ENCODE measurements at regions not wholly inside any gene's neighbourhood (a gene's known extent, or its start where the extent isn't known, plus 50 kb on each side); places are given as distances from the start of the nearest gene placed in this dataset.
"Not testable (repeated sequence)": the region's sequence is repeated elsewhere in the genome, so short reads cannot be mapped to it uniquely, and the experiment has no call there.

- no peak for FAIRE-seq
Measured at GRCh38 chr2:35510636-35511035, 844.9 kb upstream of the CRIM1 start.

DNA sequence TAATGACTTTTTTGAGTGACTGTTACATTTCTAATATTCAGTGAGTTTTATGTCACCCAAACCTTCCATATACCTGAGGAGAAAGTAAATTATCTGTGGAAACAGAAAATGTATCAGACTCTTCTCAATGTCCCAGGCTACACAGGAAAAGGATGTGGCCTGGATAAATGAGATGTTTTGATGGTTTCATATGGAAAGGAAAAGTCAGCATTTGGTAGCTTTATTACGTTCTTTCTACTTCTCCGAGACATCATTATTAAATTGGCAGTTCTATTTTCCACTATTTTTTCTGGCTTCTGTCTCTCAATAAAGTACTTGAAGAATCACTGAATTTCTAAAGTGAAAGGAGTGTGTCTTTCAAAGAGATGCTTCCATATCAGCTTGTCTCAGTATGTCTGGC lies 847.0 kb upstream of the CRIM1 start:
- no peak for FAIRE-seq

GRCh38 chr2:35504419-35504818 lies 851.2 kb upstream of the CRIM1 start:
- no peak for FAIRE-seq

DNA sequence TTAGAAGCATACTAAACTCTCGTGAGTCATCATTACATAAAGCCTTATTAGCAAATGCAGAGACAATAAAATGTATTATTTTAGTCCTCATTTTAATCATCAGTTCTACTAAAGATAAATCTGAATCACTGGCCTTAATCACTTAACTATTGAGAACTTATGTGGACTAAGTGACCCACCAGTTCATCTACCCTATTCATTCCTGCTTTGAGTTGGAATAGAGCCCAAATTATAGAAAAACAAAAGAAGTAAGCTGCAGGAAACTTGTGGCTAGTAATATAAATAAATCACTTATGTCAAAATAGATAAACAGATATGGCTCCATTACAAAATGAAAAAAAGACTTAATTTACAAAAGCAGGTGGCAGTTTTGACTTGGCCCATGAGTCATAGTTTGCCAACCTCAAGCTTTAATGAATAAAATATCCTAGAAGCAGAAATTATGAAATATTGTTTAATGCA lies 851.8 kb upstream of the CRIM1 start:
- FAIRE-seq: no peak

GRCh38 chr2:35503311-35503710 lies 852.3 kb upstream of the CRIM1 start:
- no peak for FAIRE-seq

GRCh38 chr2:35501076-35501475 lies 854.5 kb upstream of the CRIM1 start:
- no peak for FAIRE-seq

- FAIRE-seq: no peak
Measured at GRCh38 chr2:35496022-35496421, 859.6 kb upstream of the CRIM1 start.

- FAIRE-seq: no peak
Measured at GRCh38 chr2:35495182-35495581, 860.4 kb upstream of the CRIM1 start.

- not testable (repeated sequence) for FAIRE-seq
Measured at GRCh38 chr2:35478121-35478520, 877.5 kb upstream of the CRIM1 start.

GRCh38 chr2:35468245-35468644 lies 887.3 kb upstream of the CRIM1 start:
- no peak for FAIRE-seq

DNA sequence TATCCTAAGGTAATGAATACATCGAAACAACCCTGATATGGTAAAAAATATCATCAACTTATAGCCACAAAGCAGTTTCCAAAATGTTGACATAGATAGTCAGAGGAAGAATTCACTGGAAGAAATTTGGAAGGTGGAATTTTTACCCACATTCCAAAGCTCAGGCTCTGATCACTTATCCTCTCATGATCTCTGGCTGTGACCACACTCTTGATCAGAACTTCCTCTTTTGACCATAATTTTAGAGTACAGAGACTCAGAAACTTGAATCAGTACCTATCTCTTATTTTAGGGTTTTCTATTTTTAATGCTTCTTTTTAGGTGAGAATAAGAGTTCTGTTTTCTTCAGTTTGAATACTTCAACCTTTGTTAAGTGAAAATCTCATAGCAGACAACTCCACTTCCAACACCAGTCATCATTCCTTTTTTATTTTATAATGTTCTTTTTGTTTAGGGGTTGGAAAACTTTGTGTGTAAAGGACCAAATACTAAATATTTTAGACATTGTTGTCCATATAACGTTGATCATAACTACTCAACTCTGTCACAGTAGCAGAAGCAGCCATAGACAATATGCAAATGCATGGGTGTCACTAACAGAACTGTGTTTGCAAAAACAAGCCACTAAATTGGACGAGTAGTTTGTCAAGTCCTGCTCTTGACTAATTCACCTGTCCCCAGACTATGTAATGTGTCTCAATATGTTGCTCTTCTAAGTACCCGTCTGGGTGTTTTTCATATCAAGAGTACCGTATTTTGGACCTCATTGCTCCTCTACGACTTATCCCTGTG lies 891.6 kb upstream of the CRIM1 start:
- FAIRE-seq: no peak

DNA sequence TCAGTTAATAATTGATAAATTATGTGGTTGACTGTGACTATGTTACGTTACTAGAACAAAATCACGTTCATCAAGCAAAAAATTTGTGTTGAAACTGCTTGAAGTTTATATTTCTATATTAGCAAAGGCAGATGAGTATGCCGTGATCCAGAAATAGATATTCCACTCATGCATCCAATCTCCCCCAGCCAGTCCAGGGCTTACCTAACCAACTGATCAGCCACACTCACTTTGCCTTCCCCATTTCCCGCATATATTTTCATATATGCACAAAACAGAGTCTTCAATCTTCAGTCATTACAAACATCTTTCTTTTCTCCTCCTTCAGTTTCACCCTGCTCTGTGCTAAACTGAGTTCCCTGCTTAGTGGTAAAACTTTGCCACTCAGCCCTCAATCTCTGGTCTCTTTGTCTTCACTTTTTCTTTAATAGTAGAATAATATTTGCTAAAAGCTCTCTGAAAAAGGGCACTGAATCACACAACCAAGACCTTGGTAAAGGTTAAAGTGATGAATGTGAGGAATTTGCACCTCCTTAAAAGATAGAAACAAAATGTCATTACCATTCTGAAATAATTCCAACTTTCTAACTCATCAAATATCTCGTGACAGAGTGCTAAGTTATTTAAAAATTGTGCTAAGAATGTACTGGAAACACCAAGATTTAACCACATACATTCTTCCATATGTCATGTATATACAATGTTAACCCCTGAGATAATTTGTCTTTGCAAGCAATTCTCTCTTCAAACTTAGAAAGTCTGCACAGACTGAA lies 893.2 kb upstream of the CRIM1 start:
- no peak for FAIRE-seq

GRCh38 chr2:35461406-35461805 lies 894.2 kb upstream of the CRIM1 start:
- no peak for FAIRE-seq

- no peak for FAIRE-seq
Measured at GRCh38 chr2:35454966-35455638, 900.5 kb upstream of the CRIM1 start.

GRCh38 chr2:35447821-35448220 lies 907.8 kb upstream of the CRIM1 start:
- FAIRE-seq: no peak

DNA sequence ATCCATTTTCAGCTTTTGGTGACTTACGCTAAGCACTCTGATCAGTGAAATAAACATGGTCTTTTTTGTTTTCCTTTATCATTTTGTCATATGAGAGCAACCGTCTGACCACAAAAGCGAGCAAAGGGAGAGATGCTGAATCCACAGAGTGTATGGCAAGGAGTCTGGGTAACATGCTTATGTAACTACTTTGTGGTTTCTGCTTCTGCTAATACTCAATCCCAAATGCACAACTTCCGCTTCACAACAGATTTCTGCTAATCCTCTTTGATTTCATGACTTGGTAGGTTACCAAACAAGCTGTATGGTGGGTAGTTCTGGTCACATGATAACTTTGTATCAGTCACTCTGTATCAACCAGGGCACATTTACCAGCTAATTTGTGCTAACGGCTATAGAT lies 908.4 kb upstream of the CRIM1 start:
- no peak for FAIRE-seq

DNA sequence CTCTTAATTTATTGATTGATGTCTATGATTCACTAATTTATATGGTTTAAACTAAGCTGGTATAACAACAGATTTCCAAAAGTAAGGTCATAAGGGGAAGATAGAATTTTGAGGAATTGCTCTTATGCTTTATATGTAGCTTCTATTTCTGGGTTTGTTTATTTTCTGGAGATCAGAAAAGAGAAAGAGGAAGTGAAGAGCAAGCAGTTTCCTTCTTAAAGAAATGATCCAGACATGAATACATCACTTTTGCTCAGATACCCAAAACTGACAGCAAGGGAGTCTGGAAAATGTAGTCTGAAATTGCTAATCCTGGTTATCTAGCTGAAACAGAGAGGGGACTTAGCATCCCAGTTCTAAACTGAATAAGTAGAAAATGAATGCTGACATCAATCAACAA lies 912.5 kb upstream of the CRIM1 start:
- no peak for FAIRE-seq

GRCh38 chr2:35441575-35441974 lies 914.0 kb upstream of the CRIM1 start:
- FAIRE-seq: not testable (repeated sequence)

- not testable (repeated sequence) for FAIRE-seq
Measured at GRCh38 chr2:35440308-35440707, 915.3 kb upstream of the CRIM1 start.

GRCh38 chr2:35436893-35437292 lies 918.7 kb upstream of the CRIM1 start:
- not testable (repeated sequence) for FAIRE-seq

DNA sequence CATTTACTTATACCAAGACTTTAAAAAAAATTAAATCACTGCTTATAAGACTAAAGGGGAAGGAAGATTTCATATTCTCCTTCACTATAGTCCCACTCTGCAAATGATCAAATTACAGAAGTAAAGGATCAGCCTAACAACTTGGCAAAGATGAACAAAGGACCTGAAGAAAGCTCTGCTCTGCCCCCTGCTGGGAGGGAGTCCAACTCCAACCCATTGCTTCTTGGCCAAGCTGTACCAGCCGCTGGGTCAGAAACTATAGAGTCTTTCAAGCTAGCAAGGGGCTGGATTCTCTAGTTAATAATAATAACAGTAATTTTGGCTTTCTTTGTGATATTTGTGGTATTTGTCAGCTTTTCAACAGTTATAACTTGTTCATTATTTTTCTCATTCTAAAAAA lies 927.0 kb upstream of the CRIM1 start:
- no peak for FAIRE-seq

DNA sequence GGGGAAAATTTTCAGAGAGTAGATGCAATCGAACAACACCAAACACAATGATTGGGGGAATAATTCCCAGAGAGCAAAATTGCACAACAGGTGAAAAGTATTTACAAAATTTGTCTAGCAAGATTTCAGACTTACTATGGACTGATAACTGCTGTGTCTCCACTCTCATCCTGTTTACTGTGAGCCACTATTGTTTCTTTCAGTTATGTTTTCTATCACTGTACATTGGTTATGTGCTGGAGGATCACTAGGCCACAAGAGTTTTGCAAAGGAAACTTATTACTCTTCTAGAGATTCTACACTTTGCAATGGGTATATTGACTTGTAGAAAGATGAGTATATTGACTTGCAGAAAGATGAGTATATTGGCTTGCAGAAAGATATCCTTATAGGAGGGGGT lies 934.1 kb upstream of the CRIM1 start:
- no peak for FAIRE-seq

DNA sequence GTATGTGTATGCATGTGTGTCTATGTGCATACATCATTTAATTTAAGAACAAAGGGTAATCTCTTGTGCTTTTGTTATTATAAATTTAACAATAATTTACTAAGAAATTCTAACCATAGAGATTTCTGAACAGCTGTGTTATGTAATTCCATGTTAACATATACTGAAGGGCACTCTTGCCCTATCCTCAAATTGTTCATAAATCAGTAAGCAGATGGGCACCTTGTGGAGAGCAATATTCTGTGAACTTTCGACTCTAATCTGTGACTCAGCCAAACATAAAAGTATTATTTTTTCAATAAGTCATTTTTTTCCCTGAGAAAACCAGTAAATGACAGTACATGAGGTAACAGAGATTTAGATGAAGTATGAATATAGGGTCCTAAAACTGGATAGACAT lies 938.3 kb upstream of the CRIM1 start:
- FAIRE-seq: no peak

Data from G401.6 (cell line).